ENCODE measurements at regions not wholly inside any gene's neighbourhood (a gene's known extent, or its start where the extent isn't known, plus 50 kb on each side); places are given as distances from the start of the nearest gene placed in this dataset.

DNA sequence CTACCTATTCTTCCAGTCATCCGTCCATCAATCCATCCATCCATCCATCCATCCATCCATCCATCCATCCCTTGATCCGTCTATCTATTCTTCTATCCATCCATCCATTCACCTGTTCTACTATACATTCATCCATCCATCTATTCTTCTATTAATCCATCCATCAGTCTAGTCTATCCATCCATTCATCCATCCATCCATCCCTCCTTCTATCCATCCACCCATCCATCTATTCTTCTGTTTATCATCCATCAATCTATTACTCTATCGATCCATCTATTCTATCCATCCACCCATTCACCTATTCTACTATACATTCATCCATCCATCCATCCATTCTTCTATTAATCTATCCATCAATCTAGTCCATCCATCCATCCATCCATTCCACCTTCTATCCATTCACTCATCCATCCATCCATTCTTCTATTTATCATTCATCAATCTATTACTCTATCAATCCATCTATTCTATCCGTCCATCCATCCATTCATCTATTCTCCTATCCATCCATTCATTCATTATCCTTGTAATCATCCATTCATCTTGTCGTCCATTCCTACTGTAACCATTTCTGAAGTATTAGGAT lies 110.4 kb upstream of the ZNF516 start:
- Histone ChIP-seq H3K56ac (ENCODE audit: insufficient read length, low read depth, low read length) (no peak overlapping the region), H3T11ph (ENCODE audit: low read length) (no peak overlapping the region), H3K79me1 (ENCODE audit: insufficient read depth, low read depth, low read length, poor library complexity, severe bottlenecking) (no peaks in the 10 kb centered on the region), H2BK12ac (ENCODE audit: insufficient read length, low read depth, low read length) (no peak overlapping the region), H2BK15ac (ENCODE audit: low read depth, low read length) (no peak overlapping the region), H3K18ac (ENCODE audit: insufficient read length, low read depth, low read length) (no peak overlapping the region), H3K79me2 (ENCODE audit: insufficient read depth, low read length) (no peaks in the 10 kb centered on the region), H2AK5ac (ENCODE audit: insufficient read length, low read length) (no peak overlapping the region), H3K23ac (ENCODE audit: insufficient read length, low read depth, low read length) (no peak overlapping the region), H4K91ac (ENCODE audit: insufficient read length, low read depth, low read length) (no peak overlapping the region), H4K20me1 (ENCODE audit: control insufficient read depth, insufficient read depth, insufficient read length) (no peaks in the 10 kb centered on the region), H4K8ac (replicated peaks; ENCODE audit: insufficient read length, low read depth, low read length) (no peak overlapping the region), H2BK5ac (ENCODE audit: insufficient read length, low read length) (no peak overlapping the region), H3K14ac (ENCODE audit: insufficient read depth, low read length) (no peak overlapping the region), H3K4ac (ENCODE audit: low read depth, low read length) (no peak overlapping the region), H2AFZ (ENCODE audit: low read length) (no peak overlapping the region), H3K4me2 (ENCODE audit: insufficient read depth, insufficient read length, low read length) (no peak overlapping the region), H3K9me3 (ENCODE audit: control insufficient read depth, low read depth, low read length) (no peaks in the 10 kb centered on the region), H3K9ac (ENCODE audit: extremely low read depth, insufficient read length, low read length) (no peak overlapping the region), H3K27me3 (ENCODE audit: insufficient read depth, low read length) (no peaks in the 10 kb centered on the region), H3K23me2 (ENCODE audit: insufficient read length, low read depth, low read length, poor library complexity, severe bottlenecking) (no peaks in the 10 kb centered on the region), H3K4me1 (ENCODE audit: insufficient read depth, low read length) (no peaks in the 10 kb centered on the region), H4K5ac (ENCODE audit: insufficient read length, low read depth, low read length) (no peak overlapping the region), H2BK120ac (ENCODE audit: low read depth, low read length, poor library complexity, severe bottlenecking) (no peak overlapping the region), H3K27ac (ENCODE audit: insufficient read length, low read depth, low read length) (no peak overlapping the region), H2BK20ac (ENCODE audit: low read depth, low read length, poor library complexity, severe bottlenecking) (no peak overlapping the region)
- no peak overlapping the region for H3K27ac Mint-ChIP-seq
- H3K27me3 Mint-ChIP-seq (ENCODE audit: low read depth), result no peaks in the 10 kb centered on the region
- H3K4me1 Mint-ChIP-seq, result no peaks in the 10 kb centered on the region
- WGBS (ENCODE audit: extremely low coverage, insufficient read length, low lambda C conversion rate), result 100% methylated on average over 3 of the region's 5 CpGs
- no peak for DNase-seq
- TF ChIP-seq, protein P1, sequence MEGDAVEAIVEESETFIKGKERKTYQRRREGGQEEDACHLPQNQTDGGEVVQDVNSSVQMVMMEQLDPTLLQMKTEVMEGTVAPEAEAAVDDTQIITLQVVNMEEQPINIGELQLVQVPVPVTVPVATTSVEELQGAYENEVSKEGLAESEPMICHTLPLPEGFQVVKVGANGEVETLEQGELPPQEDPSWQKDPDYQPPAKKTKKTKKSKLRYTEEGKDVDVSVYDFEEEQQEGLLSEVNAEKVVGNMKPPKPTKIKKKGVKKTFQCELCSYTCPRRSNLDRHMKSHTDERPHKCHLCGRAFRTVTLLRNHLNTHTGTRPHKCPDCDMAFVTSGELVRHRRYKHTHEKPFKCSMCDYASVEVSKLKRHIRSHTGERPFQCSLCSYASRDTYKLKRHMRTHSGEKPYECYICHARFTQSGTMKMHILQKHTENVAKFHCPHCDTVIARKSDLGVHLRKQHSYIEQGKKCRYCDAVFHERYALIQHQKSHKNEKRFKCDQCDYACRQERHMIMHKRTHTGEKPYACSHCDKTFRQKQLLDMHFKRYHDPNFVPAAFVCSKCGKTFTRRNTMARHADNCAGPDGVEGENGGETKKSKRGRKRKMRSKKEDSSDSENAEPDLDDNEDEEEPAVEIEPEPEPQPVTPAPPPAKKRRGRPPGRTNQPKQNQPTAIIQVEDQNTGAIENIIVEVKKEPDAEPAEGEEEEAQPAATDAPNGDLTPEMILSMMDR (conservative IDR thresholded peaks at IDR 0.05), result no peak
- no peaks in the 10 kb centered on the region for H3K9me3 Mint-ChIP-seq
- H3K36me3 Mint-ChIP-seq (ENCODE audit: insufficient read depth in 1 of 3, low read depth in 3 of 3), result no peaks in the 10 kb centered on the region
- H3K4me3 Mint-ChIP-seq, result no peak overlapping the region
